CD14-positive monocyte (primary cell): ENCODE measurements at regions not wholly inside any gene's neighbourhood (a gene's known extent, or its start where the extent isn't known, plus 50 kb on each side); places are given as distances from the start of the nearest gene placed in this dataset.

ENCODE experiments used
- DNase-seq, 3 donors: peaks; one replicate each; pipeline ENCODE4 v3.0.0-alpha.2; 2011 to 2022
- H2AFZ ChIP-seq: 2 replicates; pipeline ENCODE4 v1.6.0; 2012; ENCODE audit warnings: mild to moderate bottlenecking, low read depth, low read length, inconsistent platforms; ENCODE audit not compliant: insufficient read depth, poor library complexity, severe bottlenecking
- H3K27ac ChIP-seq, 2 donors: 1 replicate in 1 of 2; 2 replicates in 1 of 2; pipeline ENCODE4 v1.5.1; 2012 to 2013; ENCODE audit warnings: low read length in 2 of 2, control low read depth in 1 of 2, inconsistent platforms in 1 of 2, low read depth in 1 of 2, mild to moderate bottlenecking in 1 of 2
- H3K27me3 ChIP-seq, 2 donors: one replicate each; pipeline versions ENCODE4 v1.6.0 to v1.6.1; 2011 to 2013; ENCODE audit warnings: low read length in 2 of 2; ENCODE audit not compliant: control insufficient read depth in 2 of 2, insufficient read depth in 2 of 2
- H3K36me3 ChIP-seq, 2 donors: replicated peaks in 1 of 2; 1 replicate in 1 of 2; 2 replicates in 1 of 2; pipeline versions ENCODE4 v1.5.1 to v1.6.1; 2012 to 2013; ENCODE audit warnings: low read length in 2 of 2, control low read depth in 1 of 2, inconsistent platforms in 1 of 2, mild to moderate bottlenecking in 1 of 2; ENCODE audit not compliant: insufficient read depth in 2 of 2, control insufficient read depth in 1 of 2
- H3K4me1 ChIP-seq, 2 donors: 1 replicate in 1 of 2; 2 replicates in 1 of 2; pipeline versions ENCODE4 v1.5.1 to v1.6.1; 2012 to 2013; ENCODE audit warnings: low read length in 2 of 2, control low read depth in 1 of 2, inconsistent platforms in 1 of 2, mild to moderate bottlenecking in 1 of 2, moderate library complexity in 1 of 2; ENCODE audit not compliant: insufficient read depth in 2 of 2, control insufficient read depth in 1 of 2
- H3K4me2 ChIP-seq: replicated peaks from 2 replicates; pipeline ENCODE3; 2012; ENCODE audit warnings: low read length, moderate library complexity, mild to moderate bottlenecking; ENCODE audit not compliant: poor library complexity, severe bottlenecking; ENCODE audit errors: extremely low read depth
- H3K4me3 ChIP-seq, 3 experiments: fragments of 200-600 bp in 1 of 3; sonication (generic) in 1 of 3; replicated peaks in 1 of 3; 1 replicate in 2 of 3; 2 replicates in 1 of 3; pipeline ENCODE4 v1.5.1; 2011 to 2013; ENCODE audit warnings: low read length in 3 of 3, mild to moderate bottlenecking in 3 of 3, control low read depth in 2 of 3, low read depth in 2 of 3, inconsistent platforms in 1 of 3, moderate library complexity in 1 of 3
- H3K79me2 ChIP-seq: 2 replicates; pipeline ENCODE4 v1.6.0; 2012; ENCODE audit warnings: mild to moderate bottlenecking, control low read depth, inconsistent platforms, low read length, moderate library complexity; ENCODE audit not compliant: insufficient read depth
- H3K9ac ChIP-seq: 2 replicates; pipeline ENCODE4 v1.6.0; 2017; ENCODE audit warnings: low read length, mild to moderate bottlenecking; ENCODE audit not compliant: insufficient read depth, poor library complexity, severe bottlenecking
- H3K9me3 ChIP-seq, 2 donors: replicated peaks in 1 of 2; 1 replicate in 1 of 2; 2 replicates in 1 of 2; pipeline versions ENCODE4 v1.5.1 to v1.6.1; 2012 to 2013; ENCODE audit warnings: low read length in 2 of 2, control low read depth in 1 of 2; ENCODE audit not compliant: control insufficient read depth in 1 of 2, insufficient read depth in 1 of 2
- H4K20me1 ChIP-seq: 2 replicates; pipeline ENCODE4 v1.6.0; 2012; ENCODE audit warnings: mild to moderate bottlenecking, low read length, control low read depth, moderate library complexity; ENCODE audit not compliant: insufficient read depth
- H3K27ac Mint-ChIP-seq, 7 donors: one replicate each; pipeline ENCODE4 v1.8.0; 2020; ENCODE audit warnings: mild to moderate bottlenecking in 7 of 7, mixed read lengths in 7 of 7, moderate library complexity in 6 of 7, inconsistent platforms in 2 of 7
- H3K27me3 Mint-ChIP-seq, 3 donors: one replicate each; pipeline ENCODE4 v1.8.0; 2021 to 2022; ENCODE audit warnings: low read depth in 3 of 3, mild to moderate bottlenecking in 3 of 3, mixed read lengths in 3 of 3, moderate library complexity in 3 of 3, inconsistent platforms in 1 of 3
- H3K36me3 Mint-ChIP-seq, 2 donors: one replicate each; pipeline ENCODE4 v1.8.0; 2020; ENCODE audit warnings: mixed read lengths in 2 of 2, inconsistent platforms in 1 of 2, mild to moderate bottlenecking in 1 of 2
- H3K4me1 Mint-ChIP-seq: one replicate; pipeline ENCODE4 v1.8.0; 2020; ENCODE audit warnings: mild to moderate bottlenecking, mixed read lengths
- H3K4me3 Mint-ChIP-seq, 2 donors: one replicate each; pipeline ENCODE4 v1.8.0; 2020; ENCODE audit warnings: mild to moderate bottlenecking in 2 of 2, mixed read lengths in 2 of 2, moderate library complexity in 1 of 2
- H3K9me3 Mint-ChIP-seq, 7 donors: one replicate each; pipeline ENCODE4 v1.8.0; 2020 to 2022; ENCODE audit warnings: mixed read lengths in 7 of 7, mild to moderate bottlenecking in 6 of 7, moderate library complexity in 6 of 7, inconsistent platforms in 2 of 7
- CTCF ChIP-seq: fragments of 200-600 bp; IDR thresholded peaks from one replicate; pipeline ENCODE4 v1.8.0; 2022; ENCODE audit warnings: antibody characterized with exemption, mild to moderate bottlenecking
- WGBS: methylation state at CpG from one replicate; pipeline ENCODE4 v1.1.5; 2013; ENCODE audit warnings: missing lambda C conversion rate; ENCODE audit not compliant: insufficient coverage; 5-methylcytosine and 5-hydroxymethylcytosine counted together
- intact Hi-C, 2 donors: fragments of 100-400 bp; cut with micrococcal nuclease; formaldehyde crosslinking; loops; one replicate each; pipeline versions ENCODE4 v1.15.0 to v1.15.1; 2023

GRCh38 chr15:97479957-97480356 lies 480.5 kb upstream of the ARRDC4 start:
- no peak overlapping the region for H3K4me2 ChIP-seq
- H4K20me1 ChIP-seq: no peaks in the 10 kb centered on the region
- H3K4me1 ChIP-seq: no peaks in the 10 kb centered on the region
- no peaks in the 10 kb centered on the region for H3K36me3 ChIP-seq
- H3K4me3 ChIP-seq: no peak overlapping the region
- peaks cover 0 to 6% of the 10 kb centered on the region in 2 donors for H3K9me3 ChIP-seq
- no peak overlapping the region for H3K27ac ChIP-seq
- Mint-ChIP-seq H3K27ac (no peak overlapping the region), H3K36me3 (no peaks in the 10 kb centered on the region), H3K27me3 (no peaks in the 10 kb centered on the region), H3K4me1 (peaks cover 8% of the 10 kb centered on the region), H3K9me3 (peaks cover 0 to 9% (median 4%) of the 10 kb centered on the region in 7 donors), H3K4me3 (no peak overlapping the region)
- H3K79me2 ChIP-seq: no peaks in the 10 kb centered on the region
- no peak for DNase-seq
- H3K9ac ChIP-seq: no peak overlapping the region
- WGBS: no CpG with 5 or more reads among the region's 3 CpGs
- no peaks in the 10 kb centered on the region for H3K27me3 ChIP-seq
- intact Hi-C loops: no loop called here
- TF ChIP-seq CTCF: no peak
- no peak overlapping the region for H2AFZ ChIP-seq

DNA sequence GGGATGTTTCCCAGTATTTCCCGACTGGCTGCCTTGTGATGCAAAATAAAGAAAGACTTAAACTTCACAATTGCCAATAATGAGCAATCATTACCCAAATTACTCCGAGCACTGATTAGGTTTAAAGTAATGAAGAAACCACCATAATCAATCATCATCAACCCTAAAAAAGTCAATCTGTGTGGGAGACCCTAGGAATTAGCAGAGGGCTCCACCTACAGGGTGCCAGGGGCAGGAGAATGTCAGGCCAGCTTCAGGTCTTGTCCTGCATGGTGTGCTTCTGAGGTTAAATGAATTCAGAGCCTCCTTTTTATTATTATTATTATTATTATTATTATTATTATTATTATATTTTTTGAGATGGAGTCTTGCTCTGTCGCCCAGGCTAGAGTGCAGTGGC lies 478.0 kb upstream of the ARRDC4 start:
- no peak overlapping the region for H2AFZ ChIP-seq
- H3K36me3 ChIP-seq: no peaks in the 10 kb centered on the region
- no peaks in the 10 kb centered on the region for H3K27me3 Mint-ChIP-seq
- no peaks in the 10 kb centered on the region for H3K4me1 ChIP-seq
- H3K27ac ChIP-seq: no peak overlapping the region
- peaks cover 6 to 11% (median 8%) of the 10 kb centered on the region in 7 donors for H3K9me3 Mint-ChIP-seq
- no peak for TF ChIP-seq CTCF
- no peak for DNase-seq
- H4K20me1 ChIP-seq: no peaks in the 10 kb centered on the region
- H3K9ac ChIP-seq: no peak overlapping the region
- H3K4me3 Mint-ChIP-seq: no peak overlapping the region
- H3K36me3 Mint-ChIP-seq: no peaks in the 10 kb centered on the region
- H3K27me3 ChIP-seq: no peaks in the 10 kb centered on the region
- peaks cover 8% of the 10 kb centered on the region for H3K4me1 Mint-ChIP-seq
- WGBS: no CpG with 5 or more reads among the region's 3 CpGs
- no peak overlapping the region for H3K4me2 ChIP-seq
- intact Hi-C loops: no loop called here
- no peaks in the 10 kb centered on the region for H3K79me2 ChIP-seq
- H3K9me3 ChIP-seq: peaks cover 4 to 6% of the 10 kb centered on the region in 2 donors
- no peak overlapping the region for H3K4me3 ChIP-seq
- no peak overlapping the region for H3K27ac Mint-ChIP-seq
